ENCODE measurements at regions not wholly inside any gene's neighbourhood (a gene's known extent, or its start where the extent isn't known, plus 50 kb on each side); places are given as distances from the start of the nearest gene placed in this dataset.

GRCh38 chr11:19558189-19558986 lies 154.2 kb upstream of the NAV2 start:
- DNase-seq, result no peak

- peak; percentile 33 for DNase-seq
Observed at GRCh38 chr11:19557720-19558140, 154.9 kb upstream of the NAV2 start.

- no peak for DNase-seq
Observed at GRCh38 chr11:19557185-19557584, 155.5 kb upstream of the NAV2 start.

GRCh38 chr11:19555266-19555665 lies 157.4 kb upstream of the NAV2 start:
- no peak for DNase-seq

- DNase-seq, result peak; percentile 38
Observed at GRCh38 chr11:19553683-19554333, 158.8 kb upstream of the NAV2 start.

DNA sequence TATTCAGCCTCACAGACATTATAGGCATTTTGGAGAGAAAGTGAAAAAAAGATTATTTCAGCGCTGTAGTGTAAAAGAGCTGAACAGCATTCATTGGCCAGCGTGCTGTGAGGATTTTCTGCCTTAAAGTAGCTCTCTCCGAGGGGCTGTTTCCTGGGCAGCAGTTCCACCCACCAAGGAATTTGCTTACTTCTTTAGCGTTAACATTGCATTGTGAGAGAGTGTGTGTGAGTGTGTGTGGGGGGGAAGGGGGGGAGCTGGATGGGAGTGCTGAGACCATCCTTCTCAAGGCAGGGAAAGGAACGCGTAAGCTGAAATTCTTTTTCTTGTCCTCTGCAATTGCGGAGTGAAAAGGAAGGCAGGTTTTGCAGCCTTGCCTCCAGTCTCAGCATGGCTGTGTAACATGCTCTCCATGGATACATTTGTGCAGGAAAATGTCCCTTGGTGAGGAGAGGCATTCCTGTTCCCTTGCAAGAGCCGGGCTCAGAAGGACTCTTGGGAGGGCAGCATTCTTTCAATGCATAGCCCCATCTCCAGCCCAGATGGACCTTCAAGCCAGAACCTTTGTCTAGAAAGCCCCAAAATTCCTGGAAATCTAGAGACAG lies 159.9 kb upstream of the NAV2 start:
- DNase-seq, result no peak

GRCh38 chr11:19552161-19552560 lies 160.5 kb upstream of the NAV2 start:
- no peak for DNase-seq

DNA sequence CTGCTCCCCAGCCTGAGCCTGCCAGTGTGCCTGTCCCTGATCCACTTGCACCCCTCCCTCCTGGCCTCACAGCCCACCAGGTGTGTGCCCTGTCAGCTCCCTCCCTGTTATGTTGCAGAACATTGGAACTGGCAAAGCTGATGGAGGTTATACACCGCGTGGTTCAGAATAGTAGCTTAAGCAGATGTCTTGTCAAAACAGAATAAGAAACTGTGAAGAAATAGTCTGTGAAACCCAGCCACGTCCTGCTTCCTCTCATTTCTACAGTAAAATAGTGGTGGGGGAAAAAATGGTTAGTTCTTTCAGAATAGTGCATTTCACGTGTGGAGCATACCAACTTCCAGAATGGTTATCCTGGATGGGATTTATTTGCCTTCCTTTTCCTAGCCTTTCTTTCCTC lies 161.2 kb upstream of the NAV2 start:
- no peak for DNase-seq

- DNase-seq, result no peak
Observed at GRCh38 chr11:19547044-19547443, 165.6 kb upstream of the NAV2 start.

DNA sequence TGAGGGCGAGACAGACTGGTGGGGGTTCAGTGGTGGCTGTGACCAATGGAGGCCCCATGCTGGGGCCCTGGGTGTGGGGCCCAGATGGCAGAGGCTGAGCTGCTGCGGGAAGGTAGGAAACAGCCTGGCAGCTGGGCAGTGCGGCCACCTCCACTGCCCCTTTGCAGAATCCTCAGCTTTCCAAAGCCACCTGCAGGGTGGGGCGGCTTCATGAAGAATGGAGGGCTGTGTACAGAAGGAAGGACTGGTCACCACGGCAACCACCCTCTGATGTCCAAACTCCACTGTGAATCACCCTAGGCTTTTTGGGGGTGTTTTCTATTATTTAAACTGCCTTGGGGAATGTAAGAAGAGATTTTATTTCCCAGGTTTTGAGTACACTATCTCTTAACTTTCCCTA lies 166.3 kb upstream of the NAV2 start:
- no peak for DNase-seq

GRCh38 chr11:19541521-19542049 lies 171.1 kb upstream of the NAV2 start:
- no peak for DNase-seq

GRCh38 chr11:19539861-19540260 lies 172.8 kb upstream of the NAV2 start:
- no peak for DNase-seq

- no peak for DNase-seq
Observed at GRCh38 chr11:19537803-19538453, 174.7 kb upstream of the NAV2 start.

GRCh38 chr11:19536131-19536530 lies 176.5 kb upstream of the NAV2 start:
- no peak for DNase-seq

DNA sequence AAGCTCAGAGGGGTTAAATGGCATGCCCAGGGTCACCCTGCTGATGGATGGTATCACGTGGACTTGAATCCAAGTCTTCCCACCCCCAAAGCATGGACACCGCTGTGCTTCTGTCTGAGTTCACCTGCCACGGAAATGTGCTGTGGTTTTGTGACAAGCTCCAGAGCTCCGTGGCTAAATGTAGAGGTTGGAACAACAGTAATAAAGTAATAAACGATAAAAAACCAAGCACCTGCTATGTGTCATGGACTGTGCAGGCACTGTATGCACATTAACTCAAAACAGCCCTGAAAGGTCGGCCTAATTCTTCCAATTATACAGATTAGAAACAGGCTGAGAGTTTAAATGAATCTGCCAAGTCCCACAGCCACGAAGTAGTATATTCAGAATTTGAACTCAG lies 182.1 kb upstream of the NAV2 start:
- DNase-seq, result no peak

- DNase-seq, result no peak
Observed at GRCh38 chr11:19526119-19526518, 186.5 kb upstream of the NAV2 start.

GRCh38 chr11:19525714-19526113 lies 186.9 kb upstream of the NAV2 start:
- DNase-seq, result no peak

DNA sequence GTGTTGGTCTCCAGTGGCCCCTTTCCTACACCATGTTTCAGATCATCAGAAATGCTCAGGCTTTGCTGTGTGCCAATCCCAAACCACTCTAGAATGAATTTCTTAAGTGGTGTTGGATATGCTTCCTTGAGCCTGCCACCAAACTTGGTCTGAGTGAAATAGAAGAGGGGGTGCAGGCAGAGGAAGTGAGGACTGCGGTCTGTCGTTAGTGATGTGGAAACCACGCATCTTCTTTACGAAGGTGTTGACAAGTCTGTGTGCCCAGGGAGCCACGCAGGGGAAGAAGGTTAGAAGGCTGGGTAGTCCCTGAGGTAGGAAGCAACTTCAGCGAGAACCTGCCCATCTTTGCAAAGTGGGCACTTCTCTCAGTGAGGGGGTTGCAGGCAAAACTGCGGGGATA lies 187.4 kb upstream of the NAV2 start:
- no peak for DNase-seq

- DNase-seq, result no peak
Observed at GRCh38 chr11:19524171-19524671, 188.4 kb upstream of the NAV2 start.

GRCh38 chr11:19520681-19521080 lies 192.0 kb upstream of the NAV2 start:
- no peak for DNase-seq

DNA sequence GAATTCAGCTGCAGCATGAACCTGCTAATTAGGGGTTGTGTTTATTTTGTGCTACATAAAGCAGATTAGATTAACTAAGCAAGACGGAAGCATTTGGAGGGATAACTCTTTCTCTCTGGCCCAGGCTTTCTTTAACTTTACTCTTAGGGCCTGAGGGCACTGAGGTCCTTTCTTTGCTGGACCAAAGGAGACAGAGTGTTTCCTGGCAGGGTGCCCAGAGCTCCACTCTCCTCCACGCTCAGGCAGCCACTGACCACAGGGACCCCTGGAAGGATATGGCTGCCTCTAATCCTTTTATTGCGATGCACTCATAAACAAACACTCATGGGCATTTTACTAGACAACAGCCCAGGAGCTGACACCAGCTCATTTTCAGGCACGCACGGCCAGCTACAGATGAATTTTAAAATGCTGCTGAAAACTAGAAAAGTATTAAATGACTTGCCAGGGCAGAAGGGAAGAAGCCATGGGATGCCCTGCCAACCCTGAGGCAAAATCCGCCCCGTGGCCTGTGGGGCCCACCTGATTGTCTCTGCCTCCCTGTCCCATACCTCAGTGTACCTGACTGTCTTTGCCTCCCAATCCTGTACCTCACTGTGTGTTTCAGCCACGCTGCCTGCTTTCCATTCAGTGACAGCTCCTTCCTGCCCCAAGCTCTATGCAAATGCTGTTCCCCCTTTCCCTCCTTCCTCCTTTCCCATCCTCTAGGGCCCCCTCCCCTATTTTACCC lies 192.6 kb upstream of the NAV2 start:
- no peak for DNase-seq

DNA sequence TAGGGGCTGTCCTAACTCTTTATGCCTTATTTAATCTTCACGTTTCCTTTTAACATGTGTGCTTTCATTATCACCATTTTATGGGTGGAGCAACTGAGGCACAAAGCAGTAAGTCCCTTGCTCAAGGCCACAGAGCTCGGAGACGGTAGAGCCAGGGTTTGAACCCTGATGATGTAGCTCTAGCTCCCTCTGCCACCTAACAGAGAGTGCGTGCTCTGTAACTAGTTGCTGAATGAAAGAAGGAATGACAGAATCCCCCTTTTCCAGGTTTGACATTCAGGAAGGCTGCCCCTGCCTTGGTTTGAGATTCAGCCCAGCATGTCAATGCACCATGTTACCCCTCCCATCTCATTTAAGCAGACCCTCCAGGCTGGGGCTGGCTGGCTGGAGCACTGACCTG lies 193.3 kb upstream of the NAV2 start:
- no peak for DNase-seq

GRCh38 chr11:19513253-19513652 lies 199.4 kb upstream of the NAV2 start:
- DNase-seq, result no peak

Data from activated effector memory CD4-positive, alpha-beta T cell treated with Interleukin-2 at 50 U/mL for 16 hours (primary cell).